K562 (cell line): ENCODE measurements at regions not wholly inside any gene's neighbourhood (a gene's known extent, or its start where the extent isn't known, plus 50 kb on each side); places are given as distances from the start of the nearest gene placed in this dataset.

Source experiments
- ATAC-seq: fragments of 200-7000 bp; cut with Tn5 transposase; 3 replicates; pipeline ENCODE4 v1.9.1; 2020; ENCODE audit warnings: moderate library complexity
- BruUV-seq: library from RNA; stranded (reverse); fragments of 400-500 nt; replicated peaks from 2 replicates; lab custom pipeline; 2021; lab: Mats Ljungman, UMichigan
- CTCF ChIA-PET: fragments of 300-600 bp; formaldehyde crosslinking; extraction: SDS; loops from one replicate; lab custom pipeline; 2021; ENCODE audit warnings: low intra/inter-chr PET ratio; lab: Yijun Ruan, JAX
- POLR2A ChIA-PET: fragments of 300-600, 350-650 bp; sonication (Branson Sonifier 250); formaldehyde crosslinking; extraction: SDS; loops from one replicate; lab custom pipeline; 2021; ENCODE audit warnings: antibody characterized with exemption, inconsistent platforms; lab: Yijun Ruan, JAX
- DNase-seq, 4 experiments: peaks; one replicate each; pipeline versions ENCODE4 v3.0.0 to v3.0.0-alpha.2; 2011 to 2018; ENCODE audit warnings: low spot score in 3 of 4, mixed read lengths in 3 of 4; ENCODE audit errors: extremely low read depth in 1 of 4
- FAIRE-seq: peaks from 2 replicates; lab custom pipeline; 2011; peaks lifted over from hg19 to GRCh38; lab: Jason Lieb, UNC
- H2AFZ ChIP-seq: 2 replicates; pipeline ENCODE4 v1.6.0; 2011; ENCODE audit warnings: low read depth, low read length, control low read depth, inconsistent platforms
- H3K27ac ChIP-seq: fragments of 200-600 bp; 3 replicates; pipeline ENCODE4 v1.8.0; 2011; ENCODE audit warnings: low read depth, mild to moderate bottlenecking, control low read depth, inconsistent platforms, low read length, moderate library complexity, mixed read lengths; ENCODE audit errors: extremely low read depth
- H3K27me3 ChIP-seq, 2 experiments: fragments of 300-600 bp in 1 of 2; 2 replicates in 1 of 2; 3 replicates in 1 of 2; pipeline versions ENCODE4 v1.6.0 to v1.8.0; 2011; ENCODE audit warnings: inconsistent platforms in 2 of 2, low read length in 2 of 2, mild to moderate bottlenecking in 1 of 2, mixed read lengths in 1 of 2, moderate library complexity in 1 of 2; ENCODE audit not compliant: control insufficient read depth in 2 of 2, insufficient read depth in 2 of 2
- H3K36me3 ChIP-seq: fragments of 300-600 bp; 3 replicates; pipeline ENCODE4 v1.8.0; 2011; ENCODE audit warnings: mild to moderate bottlenecking, low read length, inconsistent platforms; ENCODE audit not compliant: control insufficient read depth, insufficient read depth
- H3K4me1 ChIP-seq, 2 experiments: fragments of 200-600 bp in 1 of 2; replicated peaks in 1 of 2; 2 replicates in 1 of 2; 3 replicates in 1 of 2; pipeline versions ENCODE4 v1.5.1 to v1.8.0; 2011; ENCODE audit warnings: inconsistent platforms in 2 of 2, low read length in 2 of 2, mild to moderate bottlenecking in 1 of 2, mixed read lengths in 1 of 2, moderate library complexity in 1 of 2; ENCODE audit not compliant: control insufficient read depth in 2 of 2, insufficient read depth in 2 of 2
- H3K4me2 ChIP-seq: 2 replicates; pipeline ENCODE4 v1.6.1; 2011; ENCODE audit warnings: low read length, control low read depth, inconsistent platforms, mixed read lengths; ENCODE audit not compliant: insufficient read depth
- H3K4me3 ChIP-seq: fragments of 200-600 bp; sonication (generic), shearing (Covaris generic); 2 replicates; pipeline ENCODE4 v1.5.1; 2016; ENCODE audit warnings: control low read depth, inconsistent platforms
- H3K79me2 ChIP-seq: fragments of 200-600 bp; 3 replicates; pipeline ENCODE4 v1.8.0; 2011; ENCODE audit warnings: low read length, inconsistent platforms; ENCODE audit not compliant: control insufficient read depth, insufficient read depth
- H3K9ac ChIP-seq, 2 experiments: 2 replicates each; pipeline versions ENCODE4 v1.6.0 to v1.6.1; 2011; ENCODE audit warnings: low read depth in 2 of 2, low read length in 2 of 2, control low read depth in 1 of 2, inconsistent platforms in 1 of 2, mild to moderate bottlenecking in 1 of 2, mixed read lengths in 1 of 2; ENCODE audit not compliant: insufficient read depth in 1 of 2
- H3K9me1 ChIP-seq: one replicate; pipeline ENCODE4 v1.6.0; 2011; ENCODE audit warnings: inconsistent platforms, mild to moderate bottlenecking, low read length, moderate library complexity; ENCODE audit not compliant: control insufficient read depth, insufficient read depth
- H3K9me3 ChIP-seq: replicated peaks from 2 replicates; pipeline ENCODE4 v1.5.1; 2011; ENCODE audit warnings: low read depth, low read length, inconsistent platforms; ENCODE audit not compliant: control insufficient read depth, insufficient read depth
- H4K20me1 ChIP-seq: replicated peaks from 2 replicates; pipeline ENCODE4 v1.6.1; 2011; ENCODE audit warnings: low read length, inconsistent platforms, mixed read lengths; ENCODE audit not compliant: control insufficient read depth, insufficient read depth
- AFF4 ChIP-seq: sonication (generic); formaldehyde crosslinking; IDR thresholded peaks from 2 replicates; pipeline ENCODE4 v1.8.0; 2023; ENCODE audit warnings: mild to moderate bottlenecking, missing genetic modification reagents
- CHD1 ChIP-seq: fragments of 200-600 bp; sonication (generic); IDR thresholded peaks from one replicate; pipeline ENCODE4 v1.6.1; 2012; ENCODE audit warnings: mild to moderate bottlenecking, moderate library complexity, low read length, inconsistent platforms
- EZH2 ChIP-seq: IDR thresholded peaks from 2 replicates; pipeline ENCODE4 v1.6.1; 2012; ENCODE audit warnings: low read depth, mild to moderate bottlenecking, inconsistent platforms, low read length, borderline replicate concordance
- HIVEP1 ChIP-seq: fragments of 250-450 bp; sonication (Bioruptor Pico); IDR thresholded peaks from 2 replicates; pipeline ENCODE4 v1.4.0; 2020; ENCODE audit warnings: mild to moderate bottlenecking
- LCOR ChIP-seq: sonication (generic); formaldehyde crosslinking; IDR thresholded peaks from 2 replicates; pipeline ENCODE4 v1.8.0; 2022; ENCODE audit warnings: mild to moderate bottlenecking, missing genetic modification reagents
- MAX ChIP-seq: sonication (generic); formaldehyde crosslinking; IDR thresholded peaks from 2 replicates; pipeline ENCODE4 v1.9.0; 2022; ENCODE audit warnings: mild to moderate bottlenecking, missing genetic modification reagents
- NCOA6 ChIP-seq: fragments of 450-650 bp; IDR thresholded peaks from 2 replicates; pipeline ENCODE4 v1.6.1; 2017; ENCODE audit warnings: mild to moderate bottlenecking
- NFIX ChIP-seq: fragments of 250-450 bp; sonication (Bioruptor Pico); IDR thresholded peaks from 2 replicates; pipeline ENCODE4 v1.4.0; 2020; ENCODE audit warnings: low read depth, mild to moderate bottlenecking, moderate library complexity
- POLR2H ChIP-seq: IDR thresholded peaks from 2 replicates; pipeline ENCODE4 v1.6.1; 2016; ENCODE audit warnings: missing genetic modification characterization, low read depth, mild to moderate bottlenecking, control low read depth, missing compliant biosample characterization, moderate library complexity
- SMAD2 ChIP-seq: fragments of 150-350 bp; IDR thresholded peaks from 2 replicates; pipeline ENCODE4 v1.6.1; 2014; ENCODE audit warnings: low read depth, mild to moderate bottlenecking, low read length
- TFAP4 ChIP-seq: sonication (generic); formaldehyde crosslinking; IDR thresholded peaks from 2 replicates; pipeline ENCODE4 v1.8.0; 2022; ENCODE audit warnings: missing genetic modification reagents, mild to moderate bottlenecking, moderate library complexity, borderline replicate concordance
- XRCC4 ChIP-seq: IDR thresholded peaks from one replicate; pipeline ENCODE4 v1.6.1; 2011; ENCODE audit not compliant: insufficient read depth, insufficient read length; ENCODE audit errors: extremely low read depth
- ZNF57 ChIP-seq: fragments of 450-650 bp; formaldehyde crosslinking; IDR thresholded peaks from 2 replicates; pipeline ENCODE4 v1.4.0; 2020; ENCODE audit warnings: mild to moderate bottlenecking, moderate library complexity
- ZNF609 ChIP-seq: sonication (generic); formaldehyde crosslinking; IDR thresholded peaks from 2 replicates; pipeline ENCODE4 v1.8.1; 2023; ENCODE audit warnings: missing genetic modification reagents, mild to moderate bottlenecking, borderline replicate concordance
- WGBS: fragments of 100-300 bp; shearing (Covaris generic); methylation state at CpG from one replicate; pipeline ENCODE4 v1.1.6; 2016; ENCODE audit warnings: low coverage, mixed read lengths; ENCODE audit not compliant: insufficient coverage; ENCODE audit errors: missing lambda C conversion rate; 5-methylcytosine and 5-hydroxymethylcytosine counted together
- in situ Hi-C: fragments of 300-500 bp; cut with MboI; formaldehyde crosslinking; loops from 4 replicates; pipeline ENCODE4 v1.15.0; 2018; ENCODE audit warnings: inconsistent platforms, mixed read lengths
- intact Hi-C: fragments of 100-400 bp; cut with micrococcal nuclease; formaldehyde crosslinking; loops from 2 replicates; pipeline ENCODE4 v1.14.2; 2022

- H3K4me3 ChIP-seq: no peak overlapping the region
- H3K4me2 ChIP-seq: no peak overlapping the region
- intact Hi-C loops (no loop called here), in situ Hi-C loops (no loop called here)
- ATAC-seq (no peak), FAIRE-seq (no peak), DNase-seq (no peak)
- no peaks in the 10 kb centered on the region for H3K4me1 ChIP-seq
- CTCF ChIA-PET: no interaction called here
- no peaks in the 10 kb centered on the region for H3K79me2 ChIP-seq
- no peaks in the 10 kb centered on the region for H3K27me3 ChIP-seq
- no peak overlapping the region for H2AFZ ChIP-seq
- 28% methylated on average over 2 of the region's 2 CpGs for WGBS
- no peaks in the 10 kb centered on the region for H4K20me1 ChIP-seq
- POLR2A ChIA-PET: no interaction called here
- no peak overlapping the region for H3K27ac ChIP-seq
- no peaks in the 10 kb centered on the region for H3K9me1 ChIP-seq
- no peak for TF ChIP-seq LCOR
- no peak for TF ChIP-seq EZH2
- no peak for TF ChIP-seq NCOA6
- no peak for TF ChIP-seq ZNF57
- TF ChIP-seq XRCC4: no peak
- TF ChIP-seq SMAD2: no peak
- TF ChIP-seq HIVEP1 (CRISPR knock-in tag): no peak
- TF ChIP-seq CHD1: no peak
- no peak for TF ChIP-seq MAX (CRISPR knock-in tag)
- TF ChIP-seq ZNF609 (CRISPR knock-in tag): no peak
- TF ChIP-seq POLR2H: no peak
- no peak for TF ChIP-seq TFAP4 (CRISPR knock-in tag)
- no peak for TF ChIP-seq AFF4
- TF ChIP-seq NFIX: no peak
- TF ChIP-seq, all 486 proteins: peak for 0
- Histone ChIP-seq H3K9me3 (no peaks in the 10 kb centered on the region), H3K36me3 (no peaks in the 10 kb centered on the region), H3K9ac (no peak overlapping the region)
- no TSS peak for BruUV-seq
Observed at GRCh38 chr14:30348445-30348844, 210.5 kb upstream of the G2E3 start.
